IMR-90 (cell line): ENCODE measurements at regions not wholly inside any gene's neighbourhood (a gene's known extent, or its start where the extent isn't known, plus 50 kb on each side); places are given as distances from the start of the nearest gene placed in this dataset.

Experiments
- ATAC-seq: fragments of 200-7000 bp; cut with Tn5 transposase; 2 replicates; pipeline ENCODE4 v1.9.1; 2020; ENCODE audit warnings: low read depth, mild to moderate bottlenecking, moderate library complexity
- BruUV-seq: library from RNA; stranded (reverse); fragments of 400-500 nt; replicated peaks from 2 replicates; lab custom pipeline; 2021; lab: Mats Ljungman, UMichigan
- CTCF ChIA-PET: fragments of 300-600 bp; formaldehyde crosslinking; extraction: SDS; loops from one replicate; lab custom pipeline; 2021; ENCODE audit warnings: antibody characterized with exemption; lab: Yijun Ruan, JAX
- POLR2A ChIA-PET: fragments of 300-600 bp; sonication (Branson Sonifier 250); formaldehyde crosslinking; loops from one replicate; lab custom pipeline; 2022; ENCODE audit warnings: antibody characterized with exemption; ENCODE audit not compliant: unreplicated experiment; lab: Charles Lee
- DNase-seq: peaks from one replicate; pipeline ENCODE4 v3.0.0; 2013
- H2AFZ ChIP-seq: replicated peaks from 2 replicates; pipeline ENCODE3; 2013; ENCODE audit warnings: low read length, mild to moderate bottlenecking; ENCODE audit not compliant: poor library complexity
- H2AK5ac ChIP-seq: 2 replicates; pipeline ENCODE4 v1.6.1; 2013; ENCODE audit warnings: low read depth, low read length, inconsistent platforms
- H2AK9ac ChIP-seq: replicated peaks from 2 replicates; pipeline ENCODE3; 2013; ENCODE audit warnings: mild to moderate bottlenecking, low read depth, low read length, moderate library complexity; ENCODE audit not compliant: poor library complexity
- H2BK120ac ChIP-seq: 2 replicates; pipeline ENCODE4 v1.6.1; 2013; ENCODE audit warnings: low read depth, low read length, inconsistent platforms
- H2BK15ac ChIP-seq: 3 replicates; pipeline ENCODE4 v1.6.1; 2013; ENCODE audit warnings: low read depth, low read length, inconsistent platforms
- H2BK20ac ChIP-seq: 2 replicates; pipeline ENCODE4 v1.6.1; 2013; ENCODE audit warnings: low read depth, mild to moderate bottlenecking, inconsistent platforms, low read length, moderate library complexity
- H2BK5ac ChIP-seq: 2 replicates; pipeline ENCODE4 v1.6.1; 2013; ENCODE audit warnings: mild to moderate bottlenecking, low read depth, low read length, inconsistent platforms; ENCODE audit not compliant: poor library complexity, severe bottlenecking
- H3K14ac ChIP-seq: replicated peaks from 2 replicates; pipeline ENCODE4 v1.6.1; 2013; ENCODE audit warnings: low read depth, low read length, inconsistent platforms
- H3K18ac ChIP-seq: 2 replicates; pipeline ENCODE4 v1.6.1; 2013; ENCODE audit warnings: low read depth, low read length, control low read depth
- H3K23ac ChIP-seq: 2 replicates; pipeline ENCODE4 v1.6.1; 2013; ENCODE audit warnings: low read depth, low read length, inconsistent platforms
- H3K27ac ChIP-seq: 2 replicates; pipeline ENCODE4 v1.5.1; 2013; ENCODE audit warnings: mild to moderate bottlenecking, control low read depth, low read length; ENCODE audit not compliant: insufficient read depth
- H3K27me3 ChIP-seq: 2 replicates; pipeline ENCODE4 v1.6.1; 2013; ENCODE audit warnings: low read length; ENCODE audit not compliant: control insufficient read depth, insufficient read depth
- H3K36me3 ChIP-seq: 2 replicates; pipeline ENCODE4 v1.6.1; 2013; ENCODE audit warnings: low read length, mixed read lengths; ENCODE audit not compliant: control insufficient read depth, insufficient read depth
- H3K4ac ChIP-seq: 2 replicates; pipeline ENCODE4 v1.6.1; 2013; ENCODE audit warnings: low read depth, low read length, inconsistent platforms
- H3K4me1 ChIP-seq: 2 replicates; pipeline ENCODE4 v1.6.1; 2013; ENCODE audit warnings: low read length, mixed read lengths; ENCODE audit not compliant: control insufficient read depth, insufficient read depth
- H3K4me2 ChIP-seq: 2 replicates; pipeline ENCODE4 v1.6.1; 2013; ENCODE audit warnings: low read depth, mild to moderate bottlenecking, control low read depth, low read length, moderate library complexity
- H3K4me3 ChIP-seq: 2 replicates; pipeline ENCODE4 v1.5.1; 2013; ENCODE audit warnings: low read depth, mild to moderate bottlenecking, control low read depth, low read length, moderate library complexity; ENCODE audit not compliant: insufficient read depth
- H3K56ac ChIP-seq: 2 replicates; pipeline ENCODE4 v1.6.1; 2013; ENCODE audit warnings: low read length, inconsistent platforms; ENCODE audit not compliant: insufficient read depth; ENCODE audit errors: extremely low read depth
- H3K79me1 ChIP-seq, 2 experiments: 2 replicates each; pipeline ENCODE4 v1.6.1; 2013; ENCODE audit warnings: low read length in 2 of 2, inconsistent platforms in 1 of 2, low read depth in 1 of 2
- H3K9ac ChIP-seq: 2 replicates; pipeline ENCODE4 v1.6.1; 2013; ENCODE audit warnings: low read depth, low read length, control low read depth
- H3K9me1 ChIP-seq: 2 replicates; pipeline ENCODE4 v1.6.1; 2013; ENCODE audit warnings: low read length, inconsistent platforms; ENCODE audit not compliant: insufficient read depth
- H3K9me3 ChIP-seq: 2 replicates; pipeline ENCODE4 v1.6.1; 2013; ENCODE audit warnings: low read length; ENCODE audit not compliant: control insufficient read depth, insufficient read depth
- H4K20me1 ChIP-seq: 2 replicates; pipeline ENCODE4 v1.6.1; 2013; ENCODE audit warnings: low read length, inconsistent platforms; ENCODE audit not compliant: insufficient read depth
- H4K5ac ChIP-seq: 2 replicates; pipeline ENCODE4 v1.6.1; 2013; ENCODE audit warnings: mild to moderate bottlenecking, low read depth, low read length, control low read depth
- H4K8ac ChIP-seq, 2 experiments: 2 replicates each; pipeline ENCODE4 v1.6.1; 2013; ENCODE audit warnings: low read depth in 2 of 2, low read length in 2 of 2, control low read depth in 1 of 2, inconsistent platforms in 1 of 2
- H4K91ac ChIP-seq: 2 replicates; pipeline ENCODE4 v1.6.1; 2013; ENCODE audit warnings: low read depth, low read length, inconsistent platforms; ENCODE audit not compliant: insufficient read depth
- CEBPB ChIP-seq: IDR thresholded peaks from 2 replicates; pipeline ENCODE4 v1.6.1; 2012; ENCODE audit warnings: low read depth, low read length, improper control_type of control experiment
- CHD1 ChIP-seq: IDR thresholded peaks from 2 replicates; pipeline ENCODE4 v1.6.1; 2012; ENCODE audit warnings: low read depth, low read length, improper control_type of control experiment
- FOS ChIP-seq: fragments of 150-350 bp; IDR thresholded peaks from 2 replicates; pipeline ENCODE4 v1.6.1; 2016; ENCODE audit warnings: low read depth, low read length
- MAFK ChIP-seq: IDR thresholded peaks from 2 replicates; pipeline ENCODE4 v1.6.1; 2012; ENCODE audit warnings: low read depth, low read length, improper control_type of control experiment
- MAZ ChIP-seq: IDR thresholded peaks from 2 replicates; pipeline ENCODE4 v1.6.1; 2012; ENCODE audit warnings: low read depth, mild to moderate bottlenecking, low read length, improper control_type of control experiment, moderate library complexity, borderline replicate concordance
- RAD21 ChIP-seq: IDR thresholded peaks from 2 replicates; pipeline ENCODE4 v1.6.1; 2012; ENCODE audit warnings: low read length, improper control_type of control experiment
- WGBS, 2 experiments: methylation state at CpG; one replicate each; pipeline versions ENCODE4 v1.1.5 to v1.1.7; 2013; ENCODE audit warnings: missing lambda C conversion rate in 2 of 2; ENCODE audit not compliant: insufficient read length in 1 of 2; ENCODE audit errors: extremely low coverage in 2 of 2; 5-methylcytosine and 5-hydroxymethylcytosine counted together
- dilution Hi-C: fragments of 300-500 bp; cut with HindIII; formaldehyde crosslinking; loops from one replicate; pipeline ENCODE4 v1.14.3; 2018; ENCODE audit warnings: low sequenced_read_pairs; ENCODE audit not compliant: unreplicated experiment
- in situ Hi-C: fragments of 300-500 bp; cut with MboI; formaldehyde crosslinking; loops from 3 replicates; pipeline ENCODE4 v1.14.3; 2019; ENCODE audit warnings: low sequenced_read_pairs, inconsistent platforms, mixed read lengths
- intact Hi-C: fragments of 100-400 bp; cut with micrococcal nuclease; formaldehyde crosslinking; loops from 2 replicates; pipeline ENCODE4 v1.10.0; 2022

GRCh38 chr1:37259019-37259418 lies 215.4 kb upstream of the ZC3H12A start:
- in situ Hi-C loops: no loop called here
- dilution Hi-C loops: no loop called here
- Histone ChIP-seq H2BK120ac (no peak overlapping the region), H3K4me1 (no peaks in the 10 kb centered on the region), H2AK9ac (no peak overlapping the region), H4K91ac (no peak overlapping the region), H3K36me3 (no peaks in the 10 kb centered on the region), H2AFZ (no peak overlapping the region), H3K4me3 (no peak overlapping the region), H3K9me1 (no peaks in the 10 kb centered on the region), H3K9ac (no peak overlapping the region), H4K20me1 (no peaks in the 10 kb centered on the region), H3K56ac (no peak overlapping the region), H4K8ac (no peak overlapping the region), H2BK15ac (no peak overlapping the region), H3K4ac (no peak overlapping the region), H2BK20ac (no peak overlapping the region), H3K27ac (no peak overlapping the region), H3K4me2 (no peak overlapping the region), H3K18ac (no peak overlapping the region), H3K9me3 (no peaks in the 10 kb centered on the region), H3K79me1 (no peaks in the 10 kb centered on the region), H3K27me3 (no peaks in the 10 kb centered on the region), H3K14ac (no peak overlapping the region), H4K5ac (no peak overlapping the region), H3K23ac (no peak overlapping the region), H2AK5ac (no peak overlapping the region), H2BK5ac (no peak overlapping the region)
- intact Hi-C loops: no loop called here
- ATAC-seq: no peak
- ChIA-PET CTCF (no interaction called here), POLR2A (no interaction called here)
- DNase-seq: no peak
- no TSS peak for BruUV-seq
- WGBS, 2 experiments: no CpG with 5 or more reads among the region's 2 CpGs
- no peak for TF ChIP-seq CHD1
- no peak for TF ChIP-seq RAD21
- TF ChIP-seq FOS: no peak
- TF ChIP-seq MAZ: no peak
- TF ChIP-seq CEBPB: no peak
- TF ChIP-seq MAFK: no peak
